Activated naive CD8-positive, alpha-beta T cell treated with anti-CD3 and anti-CD28 coated beads, Interleukin-2, amount 10 ng/mL, durations not matched to agents 7 days and 5 days (primary cell): ENCODE measurements at regions not wholly inside any gene's neighbourhood (a gene's known extent, or its start where the extent isn't known, plus 50 kb on each side); places are given as distances from the start of the nearest gene placed in this dataset.

Source experiments
- ATAC-seq: fragments of 150-1000 bp; cut with Tn5 transposase; one replicate; pipeline ENCODE4 v1.10.0; 2021; ENCODE audit warnings: low read depth, moderate library complexity
- POLR2A ChIA-PET: fragments of 350-600 bp; sonication (Branson Sonifier 250); formaldehyde crosslinking; loops from one replicate; lab custom pipeline; 2021; ENCODE audit warnings: antibody characterized with exemption; lab: Charles Lee
- DNase-seq: peaks from one replicate; pipeline ENCODE4 v3.0.0; 2021
- H3K27ac Mint-ChIP-seq: one replicate; pipeline ENCODE4 v1.8.0; 2022; ENCODE audit warnings: mild to moderate bottlenecking, mixed read lengths
- H3K27me3 Mint-ChIP-seq: one replicate; pipeline ENCODE4 v1.8.0; 2022; ENCODE audit warnings: mild to moderate bottlenecking, moderate library complexity, mixed read lengths
- H3K36me3 Mint-ChIP-seq: one replicate; pipeline ENCODE4 v1.8.0; 2021; ENCODE audit warnings: mild to moderate bottlenecking, mixed read lengths
- H3K4me1 Mint-ChIP-seq: one replicate; pipeline ENCODE4 v1.8.0; 2021; ENCODE audit warnings: mixed read lengths
- H3K4me3 Mint-ChIP-seq: one replicate; pipeline ENCODE4 v1.8.0; 2022; ENCODE audit warnings: mild to moderate bottlenecking, moderate library complexity, mixed read lengths
- H3K9me3 Mint-ChIP-seq: one replicate; pipeline ENCODE4 v1.8.0; 2021; ENCODE audit warnings: mixed read lengths

- Mint-ChIP-seq H3K4me1 (peaks cover 3% of the 10 kb centered on the region), H3K9me3 (no peaks in the 10 kb centered on the region), H3K27ac (no peak overlapping the region), H3K36me3 (no peaks in the 10 kb centered on the region), H3K4me3 (no peak overlapping the region), H3K27me3 (peaks cover 2% of the 10 kb centered on the region)
- POLR2A ChIA-PET, result interaction anchor here (0.6 kb wide), 1 partner anchor 30 kb away, joined by 4 read pairs; no protein-coding TSS in a partner anchor
- ATAC-seq (no peak), DNase-seq (no peak)
Measured at GRCh38 chr2:109038992-109039391, 50.0 kb upstream of the EDAR start.
